NCI-H82 treated with DMSO at 0.1 percent for 48 hours (cell line): ENCODE measurements at regions not wholly inside any gene's neighbourhood (a gene's known extent, or its start where the extent isn't known, plus 50 kb on each side); places are given as distances from the start of the nearest gene placed in this dataset.
"Not testable (repeated sequence)": the region's sequence is repeated elsewhere in the genome, so short reads cannot be mapped to it uniquely, and the experiment has no call there.

Experiments
- DNase-seq: peaks from one replicate; lab custom pipeline; 2025; ENCODE audit not compliant: unreplicated experiment; lab: John Stamatoyannopoulos, UW

DNA sequence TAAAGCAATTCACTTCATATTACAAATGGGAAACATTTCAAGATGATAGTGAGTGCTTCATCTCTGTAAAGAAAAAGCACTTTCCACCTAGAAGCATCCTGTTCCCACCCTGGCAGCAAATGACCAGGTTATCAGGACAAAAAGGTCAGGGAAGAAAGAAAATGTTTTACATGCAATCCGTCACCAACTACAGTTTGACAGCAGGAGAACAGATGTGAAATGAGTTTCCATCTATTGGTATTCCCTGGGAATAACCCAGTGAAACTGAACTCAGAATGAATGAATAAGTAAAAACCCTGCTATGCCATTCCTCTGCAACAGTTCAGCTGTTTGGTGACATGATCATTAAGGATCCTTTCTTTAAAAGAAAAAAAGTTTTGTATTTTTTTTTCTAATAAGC lies 67.6 kb downstream of the HTR1A start:
- DNase-seq: no peak

DNA sequence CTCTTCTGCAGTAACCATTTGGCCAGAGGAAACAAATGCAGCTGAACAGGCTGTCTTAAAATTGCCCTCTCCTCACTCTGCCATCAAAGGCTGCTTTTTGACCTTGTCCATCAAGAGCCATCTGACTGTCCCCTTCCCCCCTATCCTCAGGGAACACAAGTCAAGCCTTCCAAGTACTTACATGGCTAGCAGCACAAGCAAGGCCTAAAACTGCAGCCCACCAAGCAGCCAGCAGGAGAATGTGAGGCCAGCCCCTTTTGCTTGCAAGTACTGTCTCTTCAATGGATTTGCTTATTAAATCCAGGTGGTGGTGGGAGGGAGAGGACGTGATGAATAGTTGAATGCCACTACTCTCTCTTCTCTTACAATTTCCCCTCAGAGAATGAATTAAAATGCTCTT lies 83.5 kb downstream of the HTR1A start:
- DNase-seq: no peak

DNA sequence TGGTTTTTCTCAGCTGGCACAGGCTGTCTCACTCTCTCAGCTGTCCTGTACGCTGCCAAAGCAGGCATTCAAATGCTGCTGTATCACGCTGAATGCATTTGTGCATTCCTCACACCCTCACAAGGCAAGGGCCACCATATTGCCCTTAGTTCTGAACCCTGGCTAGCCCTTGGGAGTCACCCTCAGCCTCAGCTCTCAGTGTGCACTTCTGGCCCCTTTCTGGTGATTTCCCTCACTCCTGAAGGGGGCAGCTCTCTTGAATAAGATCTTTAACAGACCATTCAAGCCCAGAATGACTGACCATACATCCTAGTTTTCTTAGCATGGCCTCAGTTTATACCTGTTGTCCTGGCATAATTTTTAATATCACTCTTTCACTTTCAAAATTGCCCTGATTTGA lies 84.3 kb downstream of the HTR1A start:
- no peak for DNase-seq

DNA sequence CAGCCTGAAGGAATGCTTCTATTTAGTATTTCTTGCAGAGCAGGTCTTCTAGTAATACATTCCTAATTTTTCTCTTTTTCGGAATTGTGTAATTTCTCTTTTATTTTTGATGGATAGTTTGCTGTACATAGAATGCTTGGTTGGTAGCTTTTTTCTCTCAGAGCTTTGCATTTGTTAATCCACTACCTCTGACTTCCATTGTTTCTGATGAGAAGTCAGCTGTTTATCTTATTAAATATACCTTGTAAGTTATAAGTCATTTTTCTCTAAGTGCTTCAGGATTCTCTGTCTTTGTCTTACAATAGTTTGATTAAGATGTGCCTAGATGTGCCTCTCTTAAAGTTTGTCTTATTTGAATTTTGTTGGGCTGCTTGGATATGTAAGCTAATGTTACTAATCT lies 101.9 kb downstream of the HTR1A start:
- no peak for DNase-seq

- no peak for DNase-seq
These were observed 108.2 kb downstream of the HTR1A start for GRCh38 chr5:63854076-63854475.

DNA sequence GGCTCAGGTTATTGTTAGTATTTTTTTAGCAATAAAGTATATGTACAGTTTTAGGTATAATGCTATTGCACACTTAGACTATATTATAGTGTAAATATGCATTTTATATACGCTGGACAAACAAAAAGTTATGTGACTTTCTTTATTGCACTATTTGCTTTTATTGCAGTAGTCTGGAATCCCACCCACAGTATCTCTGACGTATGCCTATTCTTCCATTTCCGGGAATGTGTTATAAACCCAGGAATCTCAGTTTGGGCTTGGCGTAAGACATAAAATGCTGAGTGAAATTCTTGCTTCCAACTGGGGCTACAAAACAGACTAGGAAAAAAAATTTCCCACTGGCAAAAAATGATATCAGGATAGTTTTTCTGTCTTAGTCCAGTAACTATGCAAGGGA lies 119.1 kb downstream of the HTR1A start:
- DNase-seq: no peak

- DNase-seq: no peak
These were observed 124.8 kb downstream of the HTR1A start for GRCh38 chr5:63837437-63837836.

DNA sequence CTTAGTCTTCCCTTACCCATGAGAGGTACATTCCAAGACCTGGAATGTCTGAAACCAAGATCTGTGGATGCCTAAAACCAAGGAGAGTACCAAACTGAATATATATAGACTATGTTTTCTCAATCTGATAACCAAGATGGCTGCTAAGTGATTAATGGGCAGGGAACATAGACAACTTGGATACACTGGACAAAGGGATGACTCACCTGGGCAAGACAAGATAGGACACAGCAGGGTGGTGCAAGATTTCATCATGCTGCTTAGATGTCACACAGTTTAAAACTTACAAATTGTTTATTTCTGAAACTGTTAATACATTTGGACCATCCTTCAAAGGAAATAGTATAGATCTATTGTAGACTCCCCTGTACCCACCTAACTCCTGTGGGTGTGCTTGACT lies 130.9 kb downstream of the HTR1A start:
- DNase-seq: no peak

DNA sequence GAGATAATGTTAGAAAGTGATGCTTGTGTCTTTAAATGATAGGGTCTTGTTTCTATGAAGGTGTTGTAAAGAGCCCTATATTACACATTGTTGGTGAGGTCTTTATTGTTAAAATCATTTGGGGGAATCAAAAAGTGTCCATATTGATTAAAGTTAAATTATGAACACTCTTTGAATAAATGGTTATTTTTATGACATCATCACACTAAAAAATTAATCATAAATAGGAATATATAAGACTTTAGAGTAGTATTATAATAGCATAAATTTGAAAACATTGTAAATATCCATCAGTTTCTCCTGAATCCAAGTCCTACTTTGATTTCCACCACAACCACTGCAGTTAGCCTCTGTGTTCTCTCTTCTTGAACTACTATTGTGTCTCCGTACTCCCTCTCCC lies 136.3 kb downstream of the HTR1A start:
- DNase-seq: no peak

DNA sequence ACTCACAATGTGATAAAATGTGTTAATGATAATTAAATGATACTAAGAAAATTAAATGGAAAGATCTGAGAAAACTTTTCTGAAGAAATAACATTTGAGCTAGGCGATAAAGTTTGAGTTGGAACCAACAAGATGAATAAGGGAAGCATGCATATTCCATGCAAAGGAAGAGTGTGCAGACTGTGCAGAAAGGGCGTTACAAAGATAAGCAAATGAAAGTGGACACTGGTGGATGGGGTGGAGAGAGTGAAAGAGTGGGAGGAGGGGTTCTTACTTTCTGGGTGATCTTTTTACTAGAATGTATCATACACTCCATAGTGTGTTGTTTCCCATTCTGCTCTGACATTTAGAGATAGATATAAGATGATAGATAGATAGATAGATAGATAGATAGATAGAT lies 138.7 kb downstream of the HTR1A start:
- no peak for DNase-seq

DNA sequence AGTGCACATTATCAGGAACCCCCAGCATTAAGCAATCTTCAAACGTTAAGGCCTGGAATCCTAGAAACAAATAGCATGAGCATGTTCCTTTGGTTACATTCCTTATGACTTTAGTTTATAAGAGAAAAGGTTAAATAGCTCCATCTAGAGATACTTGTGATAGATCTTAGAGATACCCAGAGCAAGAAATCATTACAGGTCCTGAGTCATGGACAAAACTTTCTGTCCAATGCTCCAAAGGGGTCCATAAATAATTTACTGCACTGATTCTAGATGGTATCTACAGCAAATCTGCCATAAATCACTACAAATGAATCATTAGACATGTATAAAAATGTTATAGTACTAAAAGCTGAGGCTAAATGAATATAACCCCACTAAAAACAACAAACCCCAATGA lies 139.6 kb downstream of the HTR1A start:
- DNase-seq: no peak

DNA sequence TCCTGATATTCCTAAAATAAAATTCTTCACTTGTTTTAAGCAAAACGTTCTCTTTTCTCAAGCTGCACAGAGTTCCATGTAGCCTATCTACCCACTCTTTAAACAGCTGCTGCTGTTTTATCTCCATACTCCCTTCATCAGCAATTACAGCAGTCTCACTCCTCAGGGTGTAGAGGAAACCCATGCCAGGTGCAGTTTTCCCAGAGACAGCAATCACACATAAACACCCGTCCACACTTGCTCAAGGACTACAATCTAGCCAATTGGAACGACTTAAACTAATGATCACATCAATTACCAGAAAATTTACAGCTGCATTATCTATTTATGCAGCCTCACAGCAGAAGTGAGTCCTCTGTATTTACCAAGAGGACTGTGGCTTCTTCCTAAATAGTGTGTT lies 141.7 kb downstream of the HTR1A start:
- DNase-seq: no peak

DNA sequence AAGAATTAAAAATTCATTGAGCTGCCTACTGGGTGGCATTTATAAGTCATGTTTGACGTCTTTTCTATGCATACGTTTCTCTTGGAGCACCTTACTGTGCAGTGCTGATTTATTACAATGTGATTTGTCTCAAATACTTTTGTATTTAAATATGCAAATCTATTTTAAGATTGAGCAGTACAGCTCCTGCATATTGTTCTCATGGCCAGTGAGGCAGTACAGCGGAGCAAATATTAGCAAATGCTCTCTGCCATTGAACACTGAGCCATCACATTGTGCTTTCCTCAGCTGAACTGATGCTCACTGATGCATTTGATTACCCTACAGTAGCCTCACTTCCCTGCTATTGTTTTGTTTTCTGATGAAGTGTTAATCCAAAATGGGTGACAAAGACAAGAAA lies 149.6 kb downstream of the HTR1A start:
- no peak for DNase-seq

GRCh38 chr5:63811961-63812360 lies 150.3 kb downstream of the HTR1A start:
- DNase-seq: no peak

GRCh38 chr5:63811286-63811685 lies 151.0 kb downstream of the HTR1A start:
- no peak for DNase-seq

DNA sequence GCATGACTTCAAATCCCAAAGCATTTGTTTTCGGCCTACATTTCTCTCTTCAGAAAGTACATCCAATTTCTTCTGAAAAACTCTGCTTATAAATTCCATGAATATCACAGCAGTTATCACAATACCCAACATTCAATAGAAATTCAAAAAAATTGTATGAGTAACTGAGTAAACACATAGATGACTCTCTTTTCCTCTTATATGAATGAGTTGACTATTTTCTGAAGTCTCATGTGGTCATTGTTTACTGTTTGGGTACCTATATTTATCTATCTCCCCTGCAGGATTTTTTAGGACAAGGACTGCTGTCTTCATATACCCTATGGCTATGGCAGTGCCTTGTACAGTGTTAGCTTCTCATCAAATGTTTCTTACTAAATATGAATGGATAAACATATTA lies 157.1 kb downstream of the HTR1A start:
- no peak for DNase-seq

DNA sequence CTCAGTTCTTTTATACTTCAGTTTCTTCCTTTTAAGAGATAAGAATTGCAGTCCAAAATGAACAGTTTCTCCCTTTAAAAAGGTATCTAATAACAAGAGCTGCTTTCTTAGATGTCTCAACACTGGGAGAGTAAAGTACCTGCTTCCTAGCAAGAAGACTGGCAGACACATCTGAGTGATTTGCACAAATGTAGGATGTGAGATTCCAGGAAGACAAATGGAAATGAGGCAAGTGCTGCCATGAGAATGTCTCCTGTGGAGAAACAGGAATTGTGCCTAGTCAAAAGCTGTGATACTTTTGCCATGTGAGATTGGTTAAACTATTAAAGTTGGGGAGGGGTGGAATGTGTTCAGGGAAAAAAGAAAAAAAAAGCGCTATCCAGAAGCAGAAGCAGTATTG lies 159.1 kb downstream of the HTR1A start:
- no peak for DNase-seq

DNA sequence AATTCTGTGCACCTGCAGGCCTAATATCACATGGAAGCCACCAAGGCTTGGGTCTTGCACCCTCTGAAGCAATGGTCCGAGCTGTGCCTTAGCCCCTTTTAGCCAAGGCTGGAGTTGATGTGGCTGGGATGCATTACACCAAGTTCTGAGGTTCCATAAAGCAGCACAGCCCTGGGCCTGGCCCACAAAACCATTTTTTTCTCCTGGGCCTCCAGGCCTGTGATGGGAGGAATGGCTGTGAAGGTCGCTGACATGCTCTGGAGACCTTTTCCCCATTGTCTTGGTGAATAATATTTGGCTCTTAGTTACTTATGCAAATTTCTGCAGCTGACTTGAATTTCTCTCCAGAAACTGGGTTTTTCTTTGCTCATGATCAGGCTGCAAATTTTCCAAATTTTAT lies 167.3 kb downstream of the HTR1A start:
- DNase-seq: no peak

DNA sequence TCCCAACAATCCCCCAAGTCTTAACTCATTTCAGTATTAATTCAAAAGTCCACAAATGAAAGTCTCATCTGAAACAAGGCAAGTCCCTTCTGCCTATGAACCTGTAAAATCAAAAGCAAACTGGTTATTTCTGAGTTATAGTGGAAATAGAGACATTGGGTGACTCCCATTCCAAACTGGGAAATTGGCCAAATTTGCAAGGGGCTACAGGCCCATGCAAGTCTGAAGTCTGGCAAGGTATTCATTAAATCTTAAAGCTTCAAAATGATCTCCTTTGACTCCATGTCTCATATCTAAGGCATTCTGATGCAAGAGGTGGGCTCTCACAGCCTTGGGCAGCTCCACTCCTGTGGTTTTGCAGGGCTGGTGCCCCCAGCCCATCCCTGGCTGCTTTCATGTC lies 167.9 kb downstream of the HTR1A start:
- no peak for DNase-seq

DNA sequence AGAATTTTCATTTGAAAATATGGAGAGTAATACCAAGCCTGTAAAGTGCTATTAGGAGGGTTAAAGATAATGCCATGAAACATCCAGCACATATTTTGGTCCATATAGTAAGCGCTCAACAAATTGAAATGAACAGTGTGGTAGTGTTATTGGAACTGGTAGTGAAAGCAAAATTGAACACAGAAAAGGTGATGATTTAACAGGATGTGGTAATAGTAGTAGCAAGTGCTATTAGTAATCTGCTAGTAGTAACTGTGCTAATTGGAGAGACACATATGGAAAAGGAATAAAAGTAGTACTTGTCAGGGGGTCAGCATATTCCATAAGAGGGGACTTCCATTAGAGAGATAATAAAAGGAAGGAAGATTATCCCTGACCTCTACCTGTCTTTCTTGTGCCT lies 187.3 kb downstream of the HTR1A start:
- DNase-seq: no peak

DNA sequence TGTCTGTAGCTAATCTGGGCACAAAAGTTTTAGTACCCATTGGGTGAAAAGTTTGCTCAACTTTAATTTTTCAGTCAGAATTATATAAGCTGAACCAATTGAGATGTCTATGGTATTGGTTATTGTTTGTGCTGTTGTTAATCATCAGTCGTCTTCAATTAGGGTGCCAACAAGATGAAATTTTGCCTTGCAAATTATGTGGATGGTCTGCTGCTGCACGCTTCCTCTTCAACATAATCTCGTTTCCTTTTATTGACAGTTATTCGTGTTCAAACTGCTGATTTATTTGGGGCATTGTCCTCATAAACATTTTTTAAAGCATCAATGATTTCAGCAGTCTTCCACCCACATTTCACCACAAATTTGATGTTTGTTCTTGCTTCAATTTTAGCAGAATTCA lies 194.0 kb downstream of the HTR1A start:
- DNase-seq: no peak

- no peak for DNase-seq
These were observed 201.3 kb downstream of the HTR1A start for GRCh38 chr5:63760965-63761364.

DNA sequence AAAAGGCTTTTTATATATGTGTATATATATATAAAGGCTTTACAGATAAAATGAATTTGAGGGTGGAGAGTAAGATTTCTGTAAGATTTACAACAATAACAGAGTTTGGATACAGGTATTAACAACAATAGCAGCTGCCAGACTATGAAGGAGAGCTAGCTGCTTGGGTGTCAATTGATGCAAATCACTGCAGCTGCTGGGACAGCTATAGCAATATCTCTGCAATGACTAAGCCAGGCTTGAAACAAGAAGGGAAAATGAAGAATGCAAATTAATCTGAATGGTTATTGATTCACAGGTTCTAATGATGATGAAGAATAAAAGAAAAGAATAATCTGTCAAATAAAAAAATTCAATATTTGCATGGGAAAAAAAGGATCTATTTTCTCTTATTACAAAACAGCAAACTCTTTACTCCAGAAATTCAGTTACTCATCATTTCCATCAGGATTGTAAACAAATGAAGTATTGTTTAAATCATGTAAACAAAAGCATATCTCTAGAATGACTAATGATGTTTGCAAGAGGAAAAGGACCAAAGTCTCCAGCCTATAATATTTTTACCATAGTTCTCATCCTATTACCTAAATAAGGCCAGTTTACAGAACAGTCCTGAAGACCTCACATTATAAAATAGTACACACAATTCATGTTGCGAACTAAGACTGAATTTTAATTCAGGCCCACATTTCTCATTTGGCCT lies 219.0 kb downstream of the HTR1A start:
- no peak for DNase-seq

DNA sequence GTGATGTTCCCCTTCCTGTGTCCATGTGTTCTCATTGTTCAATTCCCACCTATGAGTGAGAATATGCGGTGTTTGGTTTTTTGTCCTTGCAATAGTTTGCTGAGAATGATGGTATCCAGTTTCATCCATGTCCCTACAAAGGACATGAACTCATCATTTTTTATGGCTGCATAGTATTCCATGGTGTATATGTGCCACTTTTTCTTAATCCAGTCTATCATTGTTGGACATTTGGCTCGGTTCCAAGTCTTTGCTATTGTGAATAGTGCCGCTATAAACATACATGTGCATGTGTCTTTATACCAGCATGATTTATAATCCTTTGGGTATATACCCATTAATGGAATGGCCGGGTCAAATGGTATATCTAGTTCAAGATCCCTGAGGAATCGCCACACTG lies 229.4 kb downstream of the HTR1A start:
- not testable (repeated sequence) for DNase-seq
